Esophagus squamous epithelium (tissue), 5 donors: ENCODE measurements at regions not wholly inside any gene's neighbourhood (a gene's known extent, or its start where the extent isn't known, plus 50 kb on each side); places are given as distances from the start of the nearest gene placed in this dataset.

Experiments used
- DNase-seq: peaks from one replicate; lab custom pipeline; 2025; lab: John Stamatoyannopoulos, UW
- H3K27ac ChIP-seq, 4 donors: fragments of 200-600 bp; sonication (generic); one replicate each; pipeline ENCODE4 v1.5.1; 2016 to 2019; ENCODE audit warnings: mild to moderate bottlenecking in 1 of 4
- H3K27me3 ChIP-seq, 4 donors: fragments of 200-600 bp; sonication (generic); 1 replicate in 3 of 4; 2 replicates in 1 of 4; pipeline versions ENCODE4 v1.5.1 to v1.6.0; 2017 to 2021; ENCODE audit warnings: antibody characterized with exemption in 1 of 4
- H3K36me3 ChIP-seq, 3 donors: fragments of 200-600 bp; sonication (generic); one replicate each; pipeline ENCODE4 v1.5.1; 2016 to 2019
- H3K4me1 ChIP-seq, 3 donors: fragments of 200-600 bp; sonication (generic); one replicate each; pipeline ENCODE4 v1.5.1; 2017 to 2019
- H3K4me3 ChIP-seq, 4 donors: fragments of 200-600 bp; sonication (generic); 1 replicate in 3 of 4; 2 replicates in 1 of 4; pipeline ENCODE4 v1.5.1; 2016 to 2019; ENCODE audit warnings: mild to moderate bottlenecking in 2 of 4, moderate library complexity in 1 of 4
- H3K9me3 ChIP-seq, 3 donors: fragments of 200-600 bp; sonication (generic); one replicate each; pipeline ENCODE4 v1.5.1; 2016 to 2019
- POLR2A ChIP-seq, 4 donors: fragments of 450-650 bp; IDR thresholded peaks; one replicate each; pipeline ENCODE4 v1.6.1; 2017; ENCODE audit warnings: antibody characterized with exemption in 4 of 4, mild to moderate bottlenecking in 4 of 4, moderate library complexity in 3 of 4
- WGBS, 2 donors: methylation state at CpG; one replicate each; pipeline ENCODE4 v1.1.5; 2018; 5-methylcytosine and 5-hydroxymethylcytosine counted together
- intact Hi-C: fragments of 100-400 bp; cut with DNase I; formaldehyde crosslinking; loops from one replicate; pipeline ENCODE4 v1.15.0; 2022
- TF ChIP-seq, protein P1 (sequence below), 6 experiments: fragments of 450-650 bp in 4 of 6; fragments of 200-600 bp in 2 of 6; sonication (generic) in 2 of 6; IDR thresholded peaks; one replicate each; pipeline ENCODE4 v1.5.1; 2016 to 2019; ENCODE audit warnings: antibody characterized with exemption in 6 of 6, mild to moderate bottlenecking in 4 of 6, moderate library complexity in 4 of 6
- donor health status: DM: yes; HTN: yes; CAD: no.

GRCh38 chr6:153725456-153725855, 313.6 kb upstream of the OPRM1 start:
- DNase-seq, result no peak
- Histone ChIP-seq H3K27ac (no peak overlapping the region), H3K9me3 (no peaks in the 10 kb centered on the region), H3K36me3 (no peaks in the 10 kb centered on the region), H3K4me3 (no peak overlapping the region), H3K27me3 (no peaks in the 10 kb centered on the region), H3K4me1 (no peaks in the 10 kb centered on the region)
- TF ChIP-seq POLR2A (IDR thresholded peaks at IDR 0.05), result no peak
- TF ChIP-seq, protein P1, sequence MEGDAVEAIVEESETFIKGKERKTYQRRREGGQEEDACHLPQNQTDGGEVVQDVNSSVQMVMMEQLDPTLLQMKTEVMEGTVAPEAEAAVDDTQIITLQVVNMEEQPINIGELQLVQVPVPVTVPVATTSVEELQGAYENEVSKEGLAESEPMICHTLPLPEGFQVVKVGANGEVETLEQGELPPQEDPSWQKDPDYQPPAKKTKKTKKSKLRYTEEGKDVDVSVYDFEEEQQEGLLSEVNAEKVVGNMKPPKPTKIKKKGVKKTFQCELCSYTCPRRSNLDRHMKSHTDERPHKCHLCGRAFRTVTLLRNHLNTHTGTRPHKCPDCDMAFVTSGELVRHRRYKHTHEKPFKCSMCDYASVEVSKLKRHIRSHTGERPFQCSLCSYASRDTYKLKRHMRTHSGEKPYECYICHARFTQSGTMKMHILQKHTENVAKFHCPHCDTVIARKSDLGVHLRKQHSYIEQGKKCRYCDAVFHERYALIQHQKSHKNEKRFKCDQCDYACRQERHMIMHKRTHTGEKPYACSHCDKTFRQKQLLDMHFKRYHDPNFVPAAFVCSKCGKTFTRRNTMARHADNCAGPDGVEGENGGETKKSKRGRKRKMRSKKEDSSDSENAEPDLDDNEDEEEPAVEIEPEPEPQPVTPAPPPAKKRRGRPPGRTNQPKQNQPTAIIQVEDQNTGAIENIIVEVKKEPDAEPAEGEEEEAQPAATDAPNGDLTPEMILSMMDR (IDR thresholded peaks at IDR 0.05), result no peak
- WGBS, 2 donors, result 15 to 34% methylated on average over 3 of the region's 3 CpGs
- intact Hi-C loops, result no loop called here

GRCh38 chr6:153720732-153721131, 318.3 kb upstream of the OPRM1 start:
- Histone ChIP-seq H3K4me1 (no peaks in the 10 kb centered on the region), H3K27me3 (no peaks in the 10 kb centered on the region), H3K4me3 (no peak overlapping the region), H3K36me3 (no peaks in the 10 kb centered on the region), H3K27ac (no peak overlapping the region), H3K9me3 (no peaks in the 10 kb centered on the region)
- TF ChIP-seq, protein P1 (IDR thresholded peaks at IDR 0.05), result no peak
- TF ChIP-seq POLR2A (IDR thresholded peaks at IDR 0.05), result no peak
- intact Hi-C loops, result no loop called here
- DNase-seq, result no peak

GRCh38 chr6:153705429-153705828, 333.6 kb upstream of the OPRM1 start:
- Histone ChIP-seq H3K27ac (no peak overlapping the region), H3K36me3 (no peaks in the 10 kb centered on the region), H3K27me3 (no peaks in the 10 kb centered on the region), H3K4me1 (no peaks in the 10 kb centered on the region), H3K4me3 (no peak overlapping the region), H3K9me3 (peaks cover 0 to 11% (median 0%) of the 10 kb centered on the region in 3 donors)
- no peak for DNase-seq
- TF ChIP-seq POLR2A (IDR thresholded peaks at IDR 0.05), result no peak
- TF ChIP-seq, protein P1 (IDR thresholded peaks at IDR 0.05), result no peak
- intact Hi-C loops, result no loop called here

- Histone ChIP-seq H3K27ac (no peak overlapping the region), H3K36me3 (no peaks in the 10 kb centered on the region), H3K4me1 (no peaks in the 10 kb centered on the region), H3K4me3 (no peak overlapping the region), H3K9me3 (peaks cover 0 to 11% (median 0%) of the 10 kb centered on the region in 3 donors), H3K27me3 (no peaks in the 10 kb centered on the region)
- 63 to 65% methylated on average over 2 of the region's 2 CpGs for WGBS, 2 donors
- no peak for DNase-seq
- intact Hi-C loops, result no loop called here
- TF ChIP-seq POLR2A (IDR thresholded peaks at IDR 0.05), result no peak
- TF ChIP-seq, protein P1 (IDR thresholded peaks at IDR 0.05), result no peak
These were observed 336.4 kb upstream of the OPRM1 start for GRCh38 chr6:153702671-153703070.

- 75 to 78% methylated on average over 2 of the region's 2 CpGs for WGBS, 2 donors
- Histone ChIP-seq H3K36me3 (no peaks in the 10 kb centered on the region), H3K4me3 (no peak overlapping the region), H3K9me3 (no peaks in the 10 kb centered on the region), H3K27ac (no peak overlapping the region), H3K4me1 (no peaks in the 10 kb centered on the region), H3K27me3 (no peaks in the 10 kb centered on the region)
- intact Hi-C loops, result no loop called here
- no peak for DNase-seq
- no peak for TF ChIP-seq POLR2A (IDR thresholded peaks at IDR 0.05)
- TF ChIP-seq, protein P1 (IDR thresholded peaks at IDR 0.05), result no peak
These were observed 340.4 kb upstream of the OPRM1 start for GRCh38 chr6:153698637-153699036.
